Chondrocyte (in vitro differentiated cells): ENCODE measurements at regions not wholly inside any gene's neighbourhood (a gene's known extent, or its start where the extent isn't known, plus 50 kb on each side); places are given as distances from the start of the nearest gene placed in this dataset.

Experiments
- DNase-seq: peaks from one replicate; pipeline ENCODE4 v3.0.0; 2021; ENCODE audit warnings: mixed read lengths, low spot score
- H3K27ac Mint-ChIP-seq: one replicate; pipeline ENCODE4 v1.8.0; 2021; ENCODE audit warnings: mild to moderate bottlenecking, moderate library complexity, mixed read lengths; ENCODE audit not compliant: unreplicated experiment
- H3K27me3 Mint-ChIP-seq: 2 replicates; pipeline ENCODE4 v1.8.0; 2021; ENCODE audit warnings: low read depth, mixed read lengths
- H3K36me3 Mint-ChIP-seq: 2 replicates; pipeline ENCODE4 v1.8.0; 2021; ENCODE audit warnings: low read depth, mixed read lengths
- H3K4me1 Mint-ChIP-seq: 2 replicates; pipeline ENCODE4 v1.8.0; 2021; ENCODE audit warnings: low read depth, mild to moderate bottlenecking, mixed read lengths
- H3K4me3 Mint-ChIP-seq: one replicate; pipeline ENCODE4 v1.8.0; 2021; ENCODE audit warnings: mild to moderate bottlenecking, moderate library complexity, mixed read lengths; ENCODE audit not compliant: unreplicated experiment
- H3K9me3 Mint-ChIP-seq: 2 replicates; pipeline ENCODE4 v1.8.0; 2021; ENCODE audit warnings: low read depth, mixed read lengths
- TF ChIP-seq, protein P1 (sequence below): fragments of 200-600 bp; sonication (generic); IDR thresholded peaks from 2 replicates; pipeline ENCODE4 v1.5.0; 2021; ENCODE audit warnings: antibody characterized with exemption, mild to moderate bottlenecking, moderate library complexity

GRCh38 chr2:22290909-22291473, 1094.0 kb upstream of the KLHL29 start:
- H3K27me3 Mint-ChIP-seq, result no peaks in the 10 kb centered on the region
- no peaks in the 10 kb centered on the region for H3K9me3 Mint-ChIP-seq
- no peaks in the 10 kb centered on the region for H3K36me3 Mint-ChIP-seq
- TF ChIP-seq, protein P1, sequence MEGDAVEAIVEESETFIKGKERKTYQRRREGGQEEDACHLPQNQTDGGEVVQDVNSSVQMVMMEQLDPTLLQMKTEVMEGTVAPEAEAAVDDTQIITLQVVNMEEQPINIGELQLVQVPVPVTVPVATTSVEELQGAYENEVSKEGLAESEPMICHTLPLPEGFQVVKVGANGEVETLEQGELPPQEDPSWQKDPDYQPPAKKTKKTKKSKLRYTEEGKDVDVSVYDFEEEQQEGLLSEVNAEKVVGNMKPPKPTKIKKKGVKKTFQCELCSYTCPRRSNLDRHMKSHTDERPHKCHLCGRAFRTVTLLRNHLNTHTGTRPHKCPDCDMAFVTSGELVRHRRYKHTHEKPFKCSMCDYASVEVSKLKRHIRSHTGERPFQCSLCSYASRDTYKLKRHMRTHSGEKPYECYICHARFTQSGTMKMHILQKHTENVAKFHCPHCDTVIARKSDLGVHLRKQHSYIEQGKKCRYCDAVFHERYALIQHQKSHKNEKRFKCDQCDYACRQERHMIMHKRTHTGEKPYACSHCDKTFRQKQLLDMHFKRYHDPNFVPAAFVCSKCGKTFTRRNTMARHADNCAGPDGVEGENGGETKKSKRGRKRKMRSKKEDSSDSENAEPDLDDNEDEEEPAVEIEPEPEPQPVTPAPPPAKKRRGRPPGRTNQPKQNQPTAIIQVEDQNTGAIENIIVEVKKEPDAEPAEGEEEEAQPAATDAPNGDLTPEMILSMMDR, result no peak
- DNase-seq, result no peak
- H3K27ac Mint-ChIP-seq, result no peak overlapping the region
- H3K4me1 Mint-ChIP-seq, result no peaks in the 10 kb centered on the region
- no peak overlapping the region for H3K4me3 Mint-ChIP-seq

GRCh38 chr2:22301228-22301627, 1083.8 kb upstream of the KLHL29 start:
- Mint-ChIP-seq H3K9me3 (peaks cover 5% of the 10 kb centered on the region), H3K36me3 (no peaks in the 10 kb centered on the region), H3K4me1 (no peaks in the 10 kb centered on the region), H3K27me3 (no peaks in the 10 kb centered on the region), H3K4me3 (no peak overlapping the region), H3K27ac (no peak overlapping the region)
- DNase-seq, result no peak
- TF ChIP-seq, protein P1, result no peak

DNA sequence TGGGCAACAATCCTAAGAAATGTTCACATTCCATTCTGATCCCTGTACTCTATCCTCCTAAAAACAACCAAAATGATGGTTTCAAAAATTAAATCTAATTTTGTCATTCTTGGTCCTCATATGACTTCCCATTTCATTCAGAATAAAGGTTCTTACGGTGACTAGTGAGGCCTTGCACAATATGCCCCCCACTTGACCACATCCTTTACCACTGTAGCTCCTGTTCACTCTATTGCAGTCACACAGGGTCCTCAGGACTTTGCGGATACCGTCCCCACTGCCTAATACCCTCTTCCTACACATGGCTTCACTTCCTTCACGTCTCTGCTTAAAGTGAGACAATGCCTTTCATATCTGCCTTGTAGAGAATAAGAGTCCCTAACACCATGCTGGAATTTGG, 1058.7 kb upstream of the KLHL29 start:
- Mint-ChIP-seq H3K4me3 (no peak overlapping the region), H3K4me1 (no peaks in the 10 kb centered on the region), H3K9me3 (peaks cover 22% of the 10 kb centered on the region), H3K27ac (no peak overlapping the region), H3K27me3 (no peaks in the 10 kb centered on the region), H3K36me3 (no peaks in the 10 kb centered on the region)
- no peak for DNase-seq
- TF ChIP-seq, protein P1, result no peak

- no peak for DNase-seq
- Mint-ChIP-seq H3K27ac (no peak overlapping the region), H3K36me3 (no peaks in the 10 kb centered on the region), H3K27me3 (no peaks in the 10 kb centered on the region), H3K9me3 (peaks cover 12% of the 10 kb centered on the region), H3K4me1 (no peaks in the 10 kb centered on the region), H3K4me3 (no peak overlapping the region)
- TF ChIP-seq, protein P1, result no peak
These were observed 1055.5 kb upstream of the KLHL29 start for GRCh38 chr2:22329211-22330154.

DNA sequence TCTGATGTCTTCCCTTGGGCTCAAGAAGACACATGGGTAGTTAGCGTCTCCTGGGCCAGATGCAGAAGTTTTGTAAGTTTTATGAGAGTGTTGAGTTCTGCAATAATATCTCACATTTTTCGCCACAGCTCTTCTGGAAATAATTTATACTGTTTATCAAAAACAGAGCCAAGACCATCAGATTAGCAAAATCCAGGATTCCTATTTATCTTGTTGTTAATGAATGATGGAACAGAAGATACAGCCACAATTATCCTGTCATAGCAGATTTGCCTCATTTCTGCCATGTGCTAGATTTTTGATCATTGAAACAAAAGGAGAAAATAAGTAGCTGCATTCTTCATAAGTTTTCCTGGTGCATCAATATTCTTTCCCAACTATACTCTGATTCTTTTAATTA, 1048.6 kb upstream of the KLHL29 start:
- Mint-ChIP-seq H3K27me3 (no peaks in the 10 kb centered on the region), H3K9me3 (peaks cover 3% of the 10 kb centered on the region), H3K36me3 (no peaks in the 10 kb centered on the region), H3K4me3 (no peak overlapping the region), H3K4me1 (no peaks in the 10 kb centered on the region), H3K27ac (no peak overlapping the region)
- TF ChIP-seq, protein P1, result no peak
- DNase-seq, result no peak
